ENCODE measurements at regions not wholly inside any gene's neighbourhood (a gene's known extent, or its start where the extent isn't known, plus 50 kb on each side); places are given as distances from the start of the nearest gene placed in this dataset.
"Not testable (repeated sequence)": the region's sequence is repeated elsewhere in the genome, so short reads cannot be mapped to it uniquely, and the experiment has no call there.

- no peak for DNase-seq (ENCODE audit: low read depth)
Measured at GRCh38 chr7:24052572-24053260, 231.3 kb upstream of the NPY start.

GRCh38 chr7:24054236-24054635 lies 229.8 kb upstream of the NPY start:
- DNase-seq (ENCODE audit: low read depth), result no peak

GRCh38 chr7:24057243-24057642 lies 226.7 kb upstream of the NPY start:
- no peak for DNase-seq (ENCODE audit: low read depth)

GRCh38 chr7:24058953-24059352 lies 225.0 kb upstream of the NPY start:
- no peak for DNase-seq (ENCODE audit: low read depth)

GRCh38 chr7:24059775-24060174 lies 224.2 kb upstream of the NPY start:
- no peak for DNase-seq (ENCODE audit: low read depth)

- no peak for DNase-seq (ENCODE audit: low read depth)
Measured at GRCh38 chr7:24063721-24064120, 220.3 kb upstream of the NPY start.

- no peak for DNase-seq (ENCODE audit: low read depth)
Measured at GRCh38 chr7:24069751-24070150, 214.2 kb upstream of the NPY start.

GRCh38 chr7:24073651-24074420 lies 210.2 kb upstream of the NPY start:
- no peak for DNase-seq (ENCODE audit: low read depth)

- DNase-seq (ENCODE audit: low read depth), result no peak
Measured at GRCh38 chr7:24075426-24075810, 208.6 kb upstream of the NPY start.

- DNase-seq (ENCODE audit: low read depth), result no peak
Measured at GRCh38 chr7:24082826-24083225, 201.2 kb upstream of the NPY start.

- DNase-seq (ENCODE audit: low read depth), result no peak
Measured at GRCh38 chr7:24102988-24103387, 181.0 kb upstream of the NPY start.

GRCh38 chr7:24108906-24109376 lies 175.0 kb upstream of the NPY start:
- no peak for DNase-seq (ENCODE audit: low read depth)

GRCh38 chr7:24110056-24110455 lies 173.9 kb upstream of the NPY start:
- DNase-seq (ENCODE audit: low read depth), result no peak

- no peak for DNase-seq (ENCODE audit: low read depth)
Measured at GRCh38 chr7:24113506-24113905, 170.5 kb upstream of the NPY start.

GRCh38 chr7:24115661-24116060 lies 168.3 kb upstream of the NPY start:
- no peak for DNase-seq (ENCODE audit: low read depth)

- DNase-seq (ENCODE audit: low read depth), result not testable (repeated sequence)
Measured at GRCh38 chr7:24117903-24118499, 166.0 kb upstream of the NPY start.

GRCh38 chr7:24119852-24120251 lies 164.1 kb upstream of the NPY start:
- DNase-seq (ENCODE audit: low read depth), result no peak

- no peak for DNase-seq (ENCODE audit: low read depth)
Measured at GRCh38 chr7:24123076-24123475, 160.9 kb upstream of the NPY start.

- no peak for DNase-seq (ENCODE audit: low read depth)
Measured at GRCh38 chr7:24125765-24126164, 158.2 kb upstream of the NPY start.

GRCh38 chr7:24127930-24128329 lies 156.1 kb upstream of the NPY start:
- no peak for DNase-seq (ENCODE audit: low read depth)

- no peak for DNase-seq (ENCODE audit: low read depth)
Measured at GRCh38 chr7:24129597-24129996, 154.4 kb upstream of the NPY start.

- no peak for DNase-seq (ENCODE audit: low read depth)
Measured at GRCh38 chr7:24130631-24131030, 153.4 kb upstream of the NPY start.

- DNase-seq (ENCODE audit: low read depth), result no peak
Measured at GRCh38 chr7:24133691-24134090, 150.3 kb upstream of the NPY start.
